ENCODE measurements at regions not wholly inside any gene's neighbourhood (a gene's known extent, or its start where the extent isn't known, plus 50 kb on each side); places are given as distances from the start of the nearest gene placed in this dataset.

DNA sequence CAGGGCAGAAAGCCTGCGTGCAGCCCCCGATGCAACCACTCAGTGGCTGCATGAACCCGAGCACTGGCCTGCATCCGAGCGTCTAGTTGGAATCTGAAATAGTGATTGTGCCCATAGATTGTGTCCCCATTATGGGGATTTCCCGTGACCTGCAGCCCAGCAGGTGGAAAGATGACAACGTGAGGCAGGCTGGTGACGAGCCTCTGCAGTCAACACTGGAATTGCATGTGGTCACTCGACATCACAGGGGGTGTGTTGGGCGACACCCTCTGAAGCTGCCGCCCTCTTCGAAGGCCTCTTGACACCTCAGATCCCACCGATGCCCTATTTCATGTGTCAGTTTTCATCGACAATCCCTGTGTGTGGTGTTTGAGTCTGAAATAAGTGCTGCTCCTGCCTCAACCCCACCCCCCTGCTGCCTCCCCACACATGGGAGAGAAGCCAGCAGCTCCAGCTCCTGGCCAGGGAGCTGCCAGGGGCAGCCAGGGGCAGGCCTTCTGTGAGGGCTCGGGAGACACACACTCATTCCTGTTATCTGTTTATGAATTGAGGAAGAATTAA, 172.0 kb upstream of the B3GAT1 start:
- TF ChIP-seq, protein P1, sequence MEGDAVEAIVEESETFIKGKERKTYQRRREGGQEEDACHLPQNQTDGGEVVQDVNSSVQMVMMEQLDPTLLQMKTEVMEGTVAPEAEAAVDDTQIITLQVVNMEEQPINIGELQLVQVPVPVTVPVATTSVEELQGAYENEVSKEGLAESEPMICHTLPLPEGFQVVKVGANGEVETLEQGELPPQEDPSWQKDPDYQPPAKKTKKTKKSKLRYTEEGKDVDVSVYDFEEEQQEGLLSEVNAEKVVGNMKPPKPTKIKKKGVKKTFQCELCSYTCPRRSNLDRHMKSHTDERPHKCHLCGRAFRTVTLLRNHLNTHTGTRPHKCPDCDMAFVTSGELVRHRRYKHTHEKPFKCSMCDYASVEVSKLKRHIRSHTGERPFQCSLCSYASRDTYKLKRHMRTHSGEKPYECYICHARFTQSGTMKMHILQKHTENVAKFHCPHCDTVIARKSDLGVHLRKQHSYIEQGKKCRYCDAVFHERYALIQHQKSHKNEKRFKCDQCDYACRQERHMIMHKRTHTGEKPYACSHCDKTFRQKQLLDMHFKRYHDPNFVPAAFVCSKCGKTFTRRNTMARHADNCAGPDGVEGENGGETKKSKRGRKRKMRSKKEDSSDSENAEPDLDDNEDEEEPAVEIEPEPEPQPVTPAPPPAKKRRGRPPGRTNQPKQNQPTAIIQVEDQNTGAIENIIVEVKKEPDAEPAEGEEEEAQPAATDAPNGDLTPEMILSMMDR (IDR thresholded peaks at IDR 0.05) = no peak
- TF ChIP-seq, protein P2, sequence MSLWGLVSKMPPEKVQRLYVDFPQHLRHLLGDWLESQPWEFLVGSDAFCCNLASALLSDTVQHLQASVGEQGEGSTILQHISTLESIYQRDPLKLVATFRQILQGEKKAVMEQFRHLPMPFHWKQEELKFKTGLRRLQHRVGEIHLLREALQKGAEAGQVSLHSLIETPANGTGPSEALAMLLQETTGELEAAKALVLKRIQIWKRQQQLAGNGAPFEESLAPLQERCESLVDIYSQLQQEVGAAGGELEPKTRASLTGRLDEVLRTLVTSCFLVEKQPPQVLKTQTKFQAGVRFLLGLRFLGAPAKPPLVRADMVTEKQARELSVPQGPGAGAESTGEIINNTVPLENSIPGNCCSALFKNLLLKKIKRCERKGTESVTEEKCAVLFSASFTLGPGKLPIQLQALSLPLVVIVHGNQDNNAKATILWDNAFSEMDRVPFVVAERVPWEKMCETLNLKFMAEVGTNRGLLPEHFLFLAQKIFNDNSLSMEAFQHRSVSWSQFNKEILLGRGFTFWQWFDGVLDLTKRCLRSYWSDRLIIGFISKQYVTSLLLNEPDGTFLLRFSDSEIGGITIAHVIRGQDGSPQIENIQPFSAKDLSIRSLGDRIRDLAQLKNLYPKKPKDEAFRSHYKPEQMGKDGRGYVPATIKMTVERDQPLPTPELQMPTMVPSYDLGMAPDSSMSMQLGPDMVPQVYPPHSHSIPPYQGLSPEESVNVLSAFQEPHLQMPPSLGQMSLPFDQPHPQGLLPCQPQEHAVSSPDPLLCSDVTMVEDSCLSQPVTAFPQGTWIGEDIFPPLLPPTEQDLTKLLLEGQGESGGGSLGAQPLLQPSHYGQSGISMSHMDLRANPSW (CRISPR knock-in tag; conservative IDR thresholded peaks at IDR 0.05; ENCODE audit: low read depth) = no peak
- TF ChIP-seq, protein P3, sequence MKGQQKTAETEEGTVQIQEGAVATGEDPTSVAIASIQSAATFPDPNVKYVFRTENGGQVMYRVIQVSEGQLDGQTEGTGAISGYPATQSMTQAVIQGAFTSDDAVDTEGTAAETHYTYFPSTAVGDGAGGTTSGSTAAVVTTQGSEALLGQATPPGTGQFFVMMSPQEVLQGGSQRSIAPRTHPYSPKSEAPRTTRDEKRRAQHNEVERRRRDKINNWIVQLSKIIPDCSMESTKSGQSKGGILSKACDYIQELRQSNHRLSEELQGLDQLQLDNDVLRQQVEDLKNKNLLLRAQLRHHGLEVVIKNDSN (CRISPR knock-in tag; IDR thresholded peaks at IDR 0.05) = no peak
- TF ChIP-seq, protein P4, sequence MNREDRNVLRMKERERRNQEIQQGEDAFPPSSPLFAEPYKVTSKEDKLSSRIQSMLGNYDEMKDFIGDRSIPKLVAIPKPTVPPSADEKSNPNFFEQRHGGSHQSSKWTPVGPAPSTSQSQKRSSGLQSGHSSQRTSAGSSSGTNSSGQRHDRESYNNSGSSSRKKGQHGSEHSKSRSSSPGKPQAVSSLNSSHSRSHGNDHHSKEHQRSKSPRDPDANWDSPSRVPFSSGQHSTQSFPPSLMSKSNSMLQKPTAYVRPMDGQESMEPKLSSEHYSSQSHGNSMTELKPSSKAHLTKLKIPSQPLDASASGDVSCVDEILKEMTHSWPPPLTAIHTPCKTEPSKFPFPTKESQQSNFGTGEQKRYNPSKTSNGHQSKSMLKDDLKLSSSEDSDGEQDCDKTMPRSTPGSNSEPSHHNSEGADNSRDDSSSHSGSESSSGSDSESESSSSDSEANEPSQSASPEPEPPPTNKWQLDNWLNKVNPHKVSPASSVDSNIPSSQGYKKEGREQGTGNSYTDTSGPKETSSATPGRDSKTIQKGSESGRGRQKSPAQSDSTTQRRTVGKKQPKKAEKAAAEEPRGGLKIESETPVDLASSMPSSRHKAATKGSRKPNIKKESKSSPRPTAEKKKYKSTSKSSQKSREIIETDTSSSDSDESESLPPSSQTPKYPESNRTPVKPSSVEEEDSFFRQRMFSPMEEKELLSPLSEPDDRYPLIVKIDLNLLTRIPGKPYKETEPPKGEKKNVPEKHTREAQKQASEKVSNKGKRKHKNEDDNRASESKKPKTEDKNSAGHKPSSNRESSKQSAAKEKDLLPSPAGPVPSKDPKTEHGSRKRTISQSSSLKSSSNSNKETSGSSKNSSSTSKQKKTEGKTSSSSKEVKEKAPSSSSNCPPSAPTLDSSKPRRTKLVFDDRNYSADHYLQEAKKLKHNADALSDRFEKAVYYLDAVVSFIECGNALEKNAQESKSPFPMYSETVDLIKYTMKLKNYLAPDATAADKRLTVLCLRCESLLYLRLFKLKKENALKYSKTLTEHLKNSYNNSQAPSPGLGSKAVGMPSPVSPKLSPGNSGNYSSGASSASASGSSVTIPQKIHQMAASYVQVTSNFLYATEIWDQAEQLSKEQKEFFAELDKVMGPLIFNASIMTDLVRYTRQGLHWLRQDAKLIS (CRISPR knock-in tag; IDR thresholded peaks at IDR 0.05; ENCODE audit: borderline replicate concordance) = no peak
- TF ChIP-seq NFYB (CRISPR knock-in tag; conservative IDR thresholded peaks at IDR 0.05; ENCODE audit: low read depth) (no peak), SMAD3 (CRISPR knock-in tag; IDR thresholded peaks at IDR 0.05; ENCODE audit: borderline replicate concordance) (no peak), CREB1 (CRISPR knock-in tag; IDR thresholded peaks at IDR 0.05) (no peak)
- TF ChIP-seq, protein P5, sequence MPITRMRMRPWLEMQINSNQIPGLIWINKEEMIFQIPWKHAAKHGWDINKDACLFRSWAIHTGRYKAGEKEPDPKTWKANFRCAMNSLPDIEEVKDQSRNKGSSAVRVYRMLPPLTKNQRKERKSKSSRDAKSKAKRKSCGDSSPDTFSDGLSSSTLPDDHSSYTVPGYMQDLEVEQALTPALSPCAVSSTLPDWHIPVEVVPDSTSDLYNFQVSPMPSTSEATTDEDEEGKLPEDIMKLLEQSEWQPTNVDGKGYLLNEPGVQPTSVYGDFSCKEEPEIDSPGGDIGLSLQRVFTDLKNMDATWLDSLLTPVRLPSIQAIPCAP (CRISPR knock-in tag; IDR thresholded peaks at IDR 0.05) = no peak
- TF ChIP-seq, protein P6, sequence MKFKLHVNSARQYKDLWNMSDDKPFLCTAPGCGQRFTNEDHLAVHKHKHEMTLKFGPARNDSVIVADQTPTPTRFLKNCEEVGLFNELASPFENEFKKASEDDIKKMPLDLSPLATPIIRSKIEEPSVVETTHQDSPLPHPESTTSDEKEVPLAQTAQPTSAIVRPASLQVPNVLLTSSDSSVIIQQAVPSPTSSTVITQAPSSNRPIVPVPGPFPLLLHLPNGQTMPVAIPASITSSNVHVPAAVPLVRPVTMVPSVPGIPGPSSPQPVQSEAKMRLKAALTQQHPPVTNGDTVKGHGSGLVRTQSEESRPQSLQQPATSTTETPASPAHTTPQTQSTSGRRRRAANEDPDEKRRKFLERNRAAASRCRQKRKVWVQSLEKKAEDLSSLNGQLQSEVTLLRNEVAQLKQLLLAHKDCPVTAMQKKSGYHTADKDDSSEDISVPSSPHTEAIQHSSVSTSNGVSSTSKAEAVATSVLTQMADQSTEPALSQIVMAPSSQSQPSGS (CRISPR knock-in tag; IDR thresholded peaks at IDR 0.05; ENCODE audit: borderline replicate concordance, low read depth) = no peak
- TF ChIP-seq, protein P7, sequence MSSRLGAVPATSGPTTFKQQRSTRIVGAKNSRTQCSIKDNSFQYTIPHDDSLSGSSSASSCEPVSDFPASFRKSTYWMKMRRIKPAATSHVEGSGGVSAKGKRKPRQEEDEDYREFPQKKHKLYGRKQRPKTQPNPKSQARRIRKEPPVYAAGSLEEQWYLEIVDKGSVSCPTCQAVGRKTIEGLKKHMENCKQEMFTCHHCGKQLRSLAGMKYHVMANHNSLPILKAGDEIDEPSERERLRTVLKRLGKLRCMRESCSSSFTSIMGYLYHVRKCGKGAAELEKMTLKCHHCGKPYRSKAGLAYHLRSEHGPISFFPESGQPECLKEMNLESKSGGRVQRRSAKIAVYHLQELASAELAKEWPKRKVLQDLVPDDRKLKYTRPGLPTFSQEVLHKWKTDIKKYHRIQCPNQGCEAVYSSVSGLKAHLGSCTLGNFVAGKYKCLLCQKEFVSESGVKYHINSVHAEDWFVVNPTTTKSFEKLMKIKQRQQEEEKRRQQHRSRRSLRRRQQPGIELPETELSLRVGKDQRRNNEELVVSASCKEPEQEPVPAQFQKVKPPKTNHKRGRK (CRISPR knock-in tag; IDR thresholded peaks at IDR 0.05; ENCODE audit: borderline replicate concordance) = no peak
- TF ChIP-seq, protein P8, sequence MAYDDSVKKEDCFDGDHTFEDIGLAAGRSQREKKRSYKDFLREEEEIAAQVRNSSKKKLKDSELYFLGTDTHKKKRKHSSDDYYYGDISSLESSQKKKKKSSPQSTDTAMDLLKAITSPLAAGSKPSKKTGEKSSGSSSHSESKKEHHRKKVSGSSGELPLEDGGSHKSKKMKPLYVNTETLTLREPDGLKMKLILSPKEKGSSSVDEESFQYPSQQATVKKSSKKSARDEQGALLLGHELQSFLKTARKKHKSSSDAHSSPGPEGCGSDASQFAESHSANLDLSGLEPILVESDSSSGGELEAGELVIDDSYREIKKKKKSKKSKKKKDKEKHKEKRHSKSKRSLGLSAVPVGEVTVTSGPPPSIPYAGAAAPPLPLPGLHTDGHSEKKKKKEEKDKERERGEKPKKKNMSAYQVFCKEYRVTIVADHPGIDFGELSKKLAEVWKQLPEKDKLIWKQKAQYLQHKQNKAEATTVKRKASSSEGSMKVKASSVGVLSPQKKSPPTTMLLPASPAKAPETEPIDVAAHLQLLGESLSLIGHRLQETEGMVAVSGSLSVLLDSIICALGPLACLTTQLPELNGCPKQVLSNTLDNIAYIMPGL (CRISPR knock-in tag; IDR thresholded peaks at IDR 0.05) = no peak

All from WTC11 (cell line).